ENCODE measurements at regions not wholly inside any gene's neighbourhood (a gene's known extent, or its start where the extent isn't known, plus 50 kb on each side); places are given as distances from the start of the nearest gene placed in this dataset.

DNA sequence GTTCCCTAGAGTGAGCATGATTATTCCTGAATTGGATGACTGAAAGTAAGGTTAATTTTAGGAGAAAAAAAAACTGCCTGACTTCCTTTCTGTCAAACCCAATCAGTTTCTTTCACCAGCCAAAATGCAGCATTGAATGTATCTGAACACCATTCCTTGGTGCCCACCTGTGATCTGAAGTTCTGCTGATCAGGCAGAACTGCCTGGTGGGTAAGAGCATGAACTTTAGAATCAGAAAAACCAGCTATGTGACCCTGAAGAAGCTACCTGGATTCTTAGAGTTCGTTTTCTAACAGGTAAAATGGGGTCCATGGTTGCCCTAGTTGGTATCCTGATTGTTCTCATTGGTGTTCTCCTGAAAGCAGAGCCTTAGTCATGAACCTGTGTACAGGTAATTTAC, 506.9 kb downstream of the MED13L start:
- no peak for TF ChIP-seq POLR2A (IDR thresholded peaks at IDR 0.05)
- TF ChIP-seq, protein P1, sequence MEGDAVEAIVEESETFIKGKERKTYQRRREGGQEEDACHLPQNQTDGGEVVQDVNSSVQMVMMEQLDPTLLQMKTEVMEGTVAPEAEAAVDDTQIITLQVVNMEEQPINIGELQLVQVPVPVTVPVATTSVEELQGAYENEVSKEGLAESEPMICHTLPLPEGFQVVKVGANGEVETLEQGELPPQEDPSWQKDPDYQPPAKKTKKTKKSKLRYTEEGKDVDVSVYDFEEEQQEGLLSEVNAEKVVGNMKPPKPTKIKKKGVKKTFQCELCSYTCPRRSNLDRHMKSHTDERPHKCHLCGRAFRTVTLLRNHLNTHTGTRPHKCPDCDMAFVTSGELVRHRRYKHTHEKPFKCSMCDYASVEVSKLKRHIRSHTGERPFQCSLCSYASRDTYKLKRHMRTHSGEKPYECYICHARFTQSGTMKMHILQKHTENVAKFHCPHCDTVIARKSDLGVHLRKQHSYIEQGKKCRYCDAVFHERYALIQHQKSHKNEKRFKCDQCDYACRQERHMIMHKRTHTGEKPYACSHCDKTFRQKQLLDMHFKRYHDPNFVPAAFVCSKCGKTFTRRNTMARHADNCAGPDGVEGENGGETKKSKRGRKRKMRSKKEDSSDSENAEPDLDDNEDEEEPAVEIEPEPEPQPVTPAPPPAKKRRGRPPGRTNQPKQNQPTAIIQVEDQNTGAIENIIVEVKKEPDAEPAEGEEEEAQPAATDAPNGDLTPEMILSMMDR (IDR thresholded peaks at IDR 0.05), result no peak
- no peak for TF ChIP-seq POLR2AphosphoS5 (IDR thresholded peaks at IDR 0.05)
